H9 (cell line): ENCODE measurements at regions not wholly inside any gene's neighbourhood (a gene's known extent, or its start where the extent isn't known, plus 50 kb on each side); places are given as distances from the start of the nearest gene placed in this dataset.

Experiments used
- DNase-seq: peaks from one replicate; pipeline ENCODE4 v3.0.0-alpha.2; 2017
- H2AFZ ChIP-seq: one replicate; pipeline ENCODE4 v1.6.1; 2013; ENCODE audit warnings: mild to moderate bottlenecking, low read length, control low read depth, moderate library complexity
- H2AK5ac ChIP-seq: 2 replicates; pipeline ENCODE4 v1.6.1; 2013; ENCODE audit warnings: low read length, control low read depth, mixed read lengths; ENCODE audit not compliant: insufficient read length
- H2BK120ac ChIP-seq: one replicate; pipeline ENCODE4 v1.6.1; 2013; ENCODE audit warnings: low read depth, mild to moderate bottlenecking, low read length, control low read depth, inconsistent platforms; ENCODE audit not compliant: poor library complexity, severe bottlenecking
- H2BK12ac ChIP-seq: 2 replicates; pipeline ENCODE4 v1.6.1; 2013; ENCODE audit warnings: low read length, control low read depth, mixed read lengths, low read depth; ENCODE audit not compliant: insufficient read length
- H2BK15ac ChIP-seq: 2 replicates; pipeline ENCODE4 v1.6.1; 2013; ENCODE audit warnings: low read depth, low read length, control low read depth
- H2BK20ac ChIP-seq: one replicate; pipeline ENCODE4 v1.6.1; 2013; ENCODE audit warnings: low read depth, mild to moderate bottlenecking, low read length, control low read depth, inconsistent platforms; ENCODE audit not compliant: poor library complexity, severe bottlenecking
- H2BK5ac ChIP-seq: 2 replicates; pipeline ENCODE4 v1.6.1; 2013; ENCODE audit warnings: low read length, control low read depth, mixed read lengths; ENCODE audit not compliant: insufficient read length
- H3K14ac ChIP-seq: 2 replicates; pipeline ENCODE4 v1.6.1; 2013; ENCODE audit warnings: low read length, control low read depth; ENCODE audit not compliant: insufficient read depth
- H3K18ac ChIP-seq: 2 replicates; pipeline ENCODE4 v1.6.1; 2013; ENCODE audit warnings: low read depth, mild to moderate bottlenecking, mixed read lengths, low read length, control low read depth; ENCODE audit not compliant: insufficient read length
- H3K23ac ChIP-seq: 2 replicates; pipeline ENCODE4 v1.6.1; 2013; ENCODE audit warnings: low read length, control low read depth, mixed read lengths, low read depth; ENCODE audit not compliant: insufficient read length
- H3K23me2 ChIP-seq: 2 replicates; pipeline ENCODE4 v1.6.1; 2013; ENCODE audit warnings: low read depth, mild to moderate bottlenecking, mixed read lengths, low read length, control low read depth; ENCODE audit not compliant: insufficient read length, poor library complexity, severe bottlenecking
- H3K27ac ChIP-seq: 2 replicates; pipeline ENCODE4 v1.5.1; 2013; ENCODE audit warnings: low read length, control low read depth, mixed read lengths, low read depth; ENCODE audit not compliant: insufficient read length
- H3K27me3 ChIP-seq: 2 replicates; pipeline ENCODE4 v1.6.1; 2013; ENCODE audit warnings: low read length, control low read depth, inconsistent platforms; ENCODE audit not compliant: insufficient read depth
- H3K4ac ChIP-seq: 2 replicates; pipeline ENCODE4 v1.6.1; 2013; ENCODE audit warnings: low read depth, mild to moderate bottlenecking, control low read depth, inconsistent platforms, low read length, moderate library complexity
- H3K4me1 ChIP-seq: 2 replicates; pipeline ENCODE4 v1.6.1; 2013; ENCODE audit warnings: low read length, control low read depth, inconsistent platforms; ENCODE audit not compliant: insufficient read depth
- H3K4me2 ChIP-seq: 2 replicates; pipeline ENCODE4 v1.6.1; 2013; ENCODE audit warnings: low read length, control low read depth, mixed read lengths; ENCODE audit not compliant: insufficient read length, insufficient read depth
- H3K56ac ChIP-seq: 2 replicates; pipeline ENCODE4 v1.6.1; 2013; ENCODE audit warnings: low read depth, mild to moderate bottlenecking, mixed read lengths, low read length, control low read depth; ENCODE audit not compliant: insufficient read length
- H3K79me1 ChIP-seq: 2 replicates; pipeline ENCODE4 v1.6.1; 2013; ENCODE audit warnings: low read depth, mild to moderate bottlenecking, moderate library complexity, low read length, control low read depth, inconsistent platforms; ENCODE audit not compliant: insufficient read depth, poor library complexity, severe bottlenecking
- H3K79me2 ChIP-seq: 2 replicates; pipeline ENCODE4 v1.6.1; 2013; ENCODE audit warnings: low read length, control low read depth, inconsistent platforms; ENCODE audit not compliant: insufficient read depth
- H3K9ac ChIP-seq: 2 replicates; pipeline ENCODE4 v1.6.1; 2013; ENCODE audit warnings: low read length, control low read depth, mixed read lengths; ENCODE audit not compliant: insufficient read length; ENCODE audit errors: extremely low read depth
- H3K9me3 ChIP-seq: one replicate; pipeline ENCODE4 v1.6.1; 2013; ENCODE audit warnings: low read depth, low read length, inconsistent platforms; ENCODE audit not compliant: control insufficient read depth
- H3T11ph ChIP-seq: one replicate; pipeline ENCODE4 v1.6.1; 2013; ENCODE audit warnings: mild to moderate bottlenecking, low read length, control low read depth, inconsistent platforms
- H4K20me1 ChIP-seq: one replicate; pipeline ENCODE4 v1.6.1; 2013; ENCODE audit not compliant: control insufficient read depth, insufficient read length, insufficient read depth
- H4K5ac ChIP-seq: 2 replicates; pipeline ENCODE4 v1.6.1; 2013; ENCODE audit warnings: low read depth, mild to moderate bottlenecking, mixed read lengths, low read length, control low read depth; ENCODE audit not compliant: insufficient read length
- H4K8ac ChIP-seq: replicated peaks from 2 replicates; pipeline ENCODE4 v1.6.1; 2013; ENCODE audit warnings: low read length, control low read depth, mixed read lengths, low read depth; ENCODE audit not compliant: insufficient read length
- H4K91ac ChIP-seq: 2 replicates; pipeline ENCODE4 v1.6.1; 2013; ENCODE audit warnings: low read depth, mild to moderate bottlenecking, moderate library complexity, mixed read lengths, low read length, control low read depth; ENCODE audit not compliant: insufficient read length
- H3K27ac Mint-ChIP-seq, 3 experiments: 2 replicates in 2 of 3; 3 replicates in 1 of 3; pipeline ENCODE4 v1.8.0; 2020 to 2021; ENCODE audit warnings: mixed read lengths in 3 of 3, mild to moderate bottlenecking in 1 of 3, moderate library complexity in 1 of 3
- H3K27me3 Mint-ChIP-seq: 2 replicates; pipeline ENCODE4 v1.8.0; 2021; ENCODE audit warnings: low read depth, mild to moderate bottlenecking, moderate library complexity, mixed read lengths
- H3K36me3 Mint-ChIP-seq, 3 experiments: 2 replicates in 2 of 3; 3 replicates in 1 of 3; pipeline ENCODE4 v1.8.0; 2020 to 2021; ENCODE audit warnings: low read depth in 3 of 3, mixed read lengths in 3 of 3; ENCODE audit not compliant: insufficient read depth in 1 of 3
- H3K4me1 Mint-ChIP-seq, 2 experiments: 2 replicates each; pipeline ENCODE4 v1.8.0; 2020; ENCODE audit warnings: mixed read lengths in 2 of 2
- H3K4me3 Mint-ChIP-seq, 2 experiments: 2 replicates in 1 of 2; 3 replicates in 1 of 2; pipeline ENCODE4 v1.8.0; 2020 to 2021; ENCODE audit warnings: mild to moderate bottlenecking in 2 of 2, mixed read lengths in 2 of 2, moderate library complexity in 1 of 2
- H3K9me3 Mint-ChIP-seq, 2 experiments: 2 replicates in 1 of 2; 3 replicates in 1 of 2; pipeline ENCODE4 v1.8.0; 2020; ENCODE audit warnings: mild to moderate bottlenecking in 2 of 2, mixed read lengths in 2 of 2, moderate library complexity in 1 of 2
- WGBS: extraction: QIAGEN DNeasy Blood & Tissue Kit; methylation state at CpG from one replicate; pipeline ENCODE4 v1.1.7; 2013; ENCODE audit warnings: missing lambda C conversion rate, low lambda C conversion rate, mixed read lengths; ENCODE audit not compliant: insufficient read length; ENCODE audit errors: extremely low coverage; 5-methylcytosine and 5-hydroxymethylcytosine counted together
- TF ChIP-seq, protein P1 (sequence below): fragments of 200-600 bp; sonication (generic); conservative IDR thresholded peaks from 3 replicates; pipeline ENCODE4 v1.8.0; 2021; ENCODE audit warnings: antibody characterized with exemption, mild to moderate bottlenecking

DNA sequence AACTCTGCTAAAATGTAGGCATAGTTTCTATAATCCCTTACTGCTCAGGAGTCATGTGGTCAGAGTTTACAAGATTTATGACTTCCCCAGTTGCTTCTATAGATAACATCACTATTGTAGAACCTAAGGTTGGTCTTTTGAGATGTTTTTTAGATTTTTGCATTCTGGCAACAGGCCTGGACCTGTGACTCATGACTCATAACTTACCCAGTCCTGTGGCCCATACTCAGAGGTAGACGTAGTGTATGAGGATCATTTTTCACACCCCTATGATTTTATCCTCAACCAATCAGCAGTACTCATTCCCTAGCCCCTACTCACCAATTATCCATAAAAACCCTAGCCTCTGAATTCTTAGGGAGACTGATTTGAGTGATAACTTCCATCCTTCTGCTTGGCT lies 384.4 kb upstream of the DDI1 start:
- Histone ChIP-seq H3K18ac (no peak overlapping the region), H3K27ac (no peak overlapping the region), H3K4ac (no peak overlapping the region), H2BK12ac (no peak overlapping the region), H3K14ac (no peak overlapping the region), H3K23ac (no peak overlapping the region), H3K9ac (no peak overlapping the region), H3T11ph (no peak overlapping the region), H2BK20ac (no peak overlapping the region), H4K91ac (no peak overlapping the region), H3K27me3 (no peaks in the 10 kb centered on the region), H4K5ac (no peak overlapping the region), H4K20me1 (no peaks in the 10 kb centered on the region), H3K4me2 (no peak overlapping the region), H2BK15ac (no peak overlapping the region), H2BK120ac (no peak overlapping the region), H3K4me1 (no peaks in the 10 kb centered on the region), H3K79me2 (no peaks in the 10 kb centered on the region), H3K23me2 (no peaks in the 10 kb centered on the region), H2AK5ac (no peak overlapping the region), H2AFZ (no peak overlapping the region), H3K79me1 (no peaks in the 10 kb centered on the region), H3K56ac (no peak overlapping the region), H4K8ac (no peak overlapping the region), H3K9me3 (peaks cover 14% of the 10 kb centered on the region), H2BK5ac (no peak overlapping the region)
- no peak overlapping the region for H3K27ac Mint-ChIP-seq
- H3K36me3 Mint-ChIP-seq = peaks cover 8 to 25% (median 10%) of the 10 kb centered on the region in 3 experiments
- DNase-seq = no peak
- no peaks in the 10 kb centered on the region for H3K4me1 Mint-ChIP-seq
- H3K4me3 Mint-ChIP-seq = no peak overlapping the region
- no peaks in the 10 kb centered on the region; the same call in 1 of the 2 replicates for H3K27me3 Mint-ChIP-seq
- TF ChIP-seq, protein P1, sequence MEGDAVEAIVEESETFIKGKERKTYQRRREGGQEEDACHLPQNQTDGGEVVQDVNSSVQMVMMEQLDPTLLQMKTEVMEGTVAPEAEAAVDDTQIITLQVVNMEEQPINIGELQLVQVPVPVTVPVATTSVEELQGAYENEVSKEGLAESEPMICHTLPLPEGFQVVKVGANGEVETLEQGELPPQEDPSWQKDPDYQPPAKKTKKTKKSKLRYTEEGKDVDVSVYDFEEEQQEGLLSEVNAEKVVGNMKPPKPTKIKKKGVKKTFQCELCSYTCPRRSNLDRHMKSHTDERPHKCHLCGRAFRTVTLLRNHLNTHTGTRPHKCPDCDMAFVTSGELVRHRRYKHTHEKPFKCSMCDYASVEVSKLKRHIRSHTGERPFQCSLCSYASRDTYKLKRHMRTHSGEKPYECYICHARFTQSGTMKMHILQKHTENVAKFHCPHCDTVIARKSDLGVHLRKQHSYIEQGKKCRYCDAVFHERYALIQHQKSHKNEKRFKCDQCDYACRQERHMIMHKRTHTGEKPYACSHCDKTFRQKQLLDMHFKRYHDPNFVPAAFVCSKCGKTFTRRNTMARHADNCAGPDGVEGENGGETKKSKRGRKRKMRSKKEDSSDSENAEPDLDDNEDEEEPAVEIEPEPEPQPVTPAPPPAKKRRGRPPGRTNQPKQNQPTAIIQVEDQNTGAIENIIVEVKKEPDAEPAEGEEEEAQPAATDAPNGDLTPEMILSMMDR = no peak
- WGBS = no CpG with 5 or more reads among the region's 1 CpG
- H3K9me3 Mint-ChIP-seq = peaks cover 21 to 25% of the 10 kb centered on the region in 2 experiments
